ENCODE measurements at regions not wholly inside any gene's neighbourhood (a gene's known extent, or its start where the extent isn't known, plus 50 kb on each side); places are given as distances from the start of the nearest gene placed in this dataset.
"Not testable (repeated sequence)": the region's sequence is repeated elsewhere in the genome, so short reads cannot be mapped to it uniquely, and the experiment has no call there.

- no peak for DNase-seq
Observed at GRCh38 chr2:198909525-198910267, 548.0 kb downstream of the SATB2 start.

DNA sequence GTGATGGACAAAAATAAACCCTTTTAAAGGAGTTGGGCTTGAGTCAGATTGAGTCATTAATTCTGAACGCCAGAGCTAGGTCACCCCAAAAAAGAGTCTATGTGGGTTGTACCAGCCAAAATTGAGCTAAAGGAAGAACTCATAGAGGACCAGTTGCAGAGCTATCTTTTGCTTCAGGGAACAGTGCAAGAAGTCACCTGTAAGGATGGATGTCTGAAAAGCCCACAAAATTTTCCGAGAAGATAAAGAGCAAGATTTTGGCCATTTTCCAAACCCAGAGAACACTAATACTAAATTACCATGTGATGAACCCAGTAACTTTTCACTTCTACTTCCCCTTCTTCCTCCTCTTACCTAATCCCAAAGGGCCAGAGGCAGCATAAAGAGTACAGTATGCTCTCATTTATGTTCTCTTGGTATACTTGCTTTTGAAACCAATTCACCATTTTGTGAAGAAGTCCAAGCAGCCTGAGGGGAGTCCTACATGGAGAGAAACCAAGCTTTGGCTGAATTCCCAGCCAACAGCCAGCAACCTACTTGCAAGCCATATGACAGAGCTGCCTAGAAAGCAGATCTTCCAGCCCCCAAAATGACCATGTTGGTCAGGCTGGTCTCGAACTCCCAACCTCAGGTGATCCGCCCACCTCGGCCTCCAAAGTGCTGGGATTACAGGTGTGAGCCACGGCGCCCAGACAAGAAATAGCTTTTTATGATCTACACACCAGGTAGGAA lies 551.7 kb downstream of the SATB2 start:
- DNase-seq = no peak

- DNase-seq = no peak
Observed at GRCh38 chr2:198901894-198902293, 555.8 kb downstream of the SATB2 start.

GRCh38 chr2:198900141-198900540 lies 557.6 kb downstream of the SATB2 start:
- no peak for DNase-seq

DNA sequence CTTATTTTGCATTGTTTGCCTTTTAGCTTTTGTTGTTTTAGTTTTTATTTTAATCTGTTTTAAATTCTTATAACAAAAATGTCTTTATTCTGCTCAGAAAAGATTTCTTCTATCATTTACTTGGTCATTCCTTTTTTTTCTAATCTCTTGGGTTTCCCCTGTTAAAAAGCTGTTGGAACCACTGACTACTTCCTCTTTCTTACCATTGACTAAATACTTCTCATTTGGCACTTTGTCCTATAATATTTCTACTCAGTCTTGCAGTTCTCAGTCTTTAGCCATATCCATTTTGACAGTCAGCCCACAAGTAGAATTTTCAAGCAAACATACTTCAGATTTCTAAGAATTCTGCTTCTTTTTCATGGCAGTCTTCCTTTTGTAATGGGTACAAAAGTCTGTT lies 567.2 kb downstream of the SATB2 start:
- no peak for DNase-seq

DNA sequence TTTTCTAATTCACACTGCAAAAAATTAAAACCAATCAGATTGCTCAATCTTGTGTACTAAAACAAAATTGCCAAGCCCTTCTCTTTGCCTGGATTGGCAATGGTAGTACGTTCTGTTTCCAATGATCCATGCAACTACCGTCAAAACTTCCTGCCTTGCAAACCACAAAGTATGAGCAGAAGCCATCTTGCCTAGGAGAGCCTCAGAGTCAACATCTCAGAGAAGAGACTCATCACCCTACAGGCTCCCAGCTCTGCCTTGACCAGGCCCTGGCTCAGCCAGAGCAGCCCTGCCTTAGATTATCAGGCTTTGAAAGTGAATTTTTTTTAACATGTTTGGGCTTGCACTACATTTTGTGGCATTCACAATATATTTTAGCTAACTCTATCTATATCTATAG lies 574.1 kb downstream of the SATB2 start:
- no peak for DNase-seq

GRCh38 chr2:198880986-198881385 lies 576.8 kb downstream of the SATB2 start:
- DNase-seq = no peak

- no peak for DNase-seq
Observed at GRCh38 chr2:198880421-198880820, 577.3 kb downstream of the SATB2 start.

DNA sequence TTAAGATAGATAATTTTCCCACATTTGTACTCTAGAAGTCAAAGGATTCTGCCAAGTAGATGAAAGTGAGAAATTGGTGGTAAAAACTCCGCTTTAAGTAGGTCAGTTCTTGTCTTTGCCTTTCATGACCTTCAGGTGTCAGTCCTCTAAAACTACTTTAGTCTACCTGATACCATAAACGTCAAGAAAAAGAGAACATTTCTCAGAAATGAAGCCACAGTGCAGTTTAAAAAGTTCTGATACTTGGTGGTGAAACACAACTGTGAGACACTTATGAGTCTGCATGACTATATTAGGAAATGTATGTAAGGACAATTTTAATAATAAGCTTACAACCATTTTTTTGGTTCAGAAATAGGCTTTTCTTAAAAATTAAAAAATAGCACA lies 583.3 kb downstream of the SATB2 start:
- no peak for DNase-seq

GRCh38 chr2:198873503-198874471 lies 584.0 kb downstream of the SATB2 start:
- no peak for DNase-seq

DNA sequence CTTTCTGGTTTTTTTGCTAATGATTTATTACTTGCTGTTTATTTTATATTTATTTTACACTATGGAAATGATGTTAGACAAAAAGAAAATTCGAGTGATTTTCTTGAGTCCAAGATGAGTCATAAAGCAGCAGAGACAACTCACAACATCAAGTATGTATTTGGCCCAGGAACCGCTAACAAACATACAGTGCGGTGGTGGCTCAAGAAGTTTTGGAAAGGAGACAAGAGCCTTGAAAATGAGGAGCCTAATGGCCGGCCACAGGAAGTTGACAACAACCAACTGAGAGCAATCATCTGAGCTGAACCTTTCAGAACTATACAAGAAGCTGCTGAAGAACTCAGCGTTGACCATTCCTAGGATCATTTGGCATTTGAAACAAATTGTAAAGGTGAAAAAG lies 594.1 kb downstream of the SATB2 start:
- no peak for DNase-seq

DNA sequence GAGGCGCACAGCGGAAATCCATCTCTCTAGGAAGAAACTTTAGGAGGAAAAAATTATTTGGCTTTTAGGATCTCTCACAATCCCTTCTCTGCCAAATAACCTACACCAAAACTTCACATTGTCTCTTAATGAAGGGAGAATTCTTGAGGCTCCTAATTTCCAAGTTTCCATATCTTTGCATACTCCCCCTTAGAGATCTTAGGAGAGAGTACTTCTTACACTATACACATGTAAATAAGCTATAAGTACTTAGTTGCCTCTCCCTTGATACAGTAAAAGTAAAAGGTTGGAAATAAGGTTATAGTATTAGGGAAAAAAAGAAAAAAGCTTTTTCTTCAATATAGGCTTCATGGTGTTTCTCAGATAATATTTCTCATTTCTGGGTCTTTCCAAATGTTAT lies 596.7 kb downstream of the SATB2 start:
- no peak for DNase-seq

GRCh38 chr2:198857246-198857645 lies 600.5 kb downstream of the SATB2 start:
- DNase-seq = no peak

- not testable (repeated sequence) for DNase-seq
Observed at GRCh38 chr2:198855746-198856145, 602.0 kb downstream of the SATB2 start.

DNA sequence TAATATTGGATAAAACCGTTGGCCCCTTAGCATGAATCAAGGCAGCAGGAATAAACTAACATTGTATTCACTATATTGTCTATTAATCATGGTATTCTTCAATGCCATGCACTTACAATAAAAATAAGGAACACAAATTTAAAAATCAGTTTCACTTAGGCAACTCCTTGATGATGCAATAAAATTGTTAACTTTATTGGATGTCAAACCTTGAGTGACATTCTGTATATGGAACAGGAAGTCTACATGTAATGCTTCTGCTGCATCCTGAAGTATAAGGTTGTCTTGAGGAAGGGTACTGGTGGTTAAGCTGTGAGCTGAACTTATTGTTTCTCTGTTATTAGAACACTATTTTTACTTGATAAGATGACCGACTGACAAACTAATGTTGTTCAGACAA lies 605.5 kb downstream of the SATB2 start:
- DNase-seq = no peak

GRCh38 chr2:198825534-198825933 lies 632.2 kb downstream of the SATB2 start:
- no peak for DNase-seq

GRCh38 chr2:198817536-198817935 lies 640.2 kb downstream of the SATB2 start:
- DNase-seq = no peak

DNA sequence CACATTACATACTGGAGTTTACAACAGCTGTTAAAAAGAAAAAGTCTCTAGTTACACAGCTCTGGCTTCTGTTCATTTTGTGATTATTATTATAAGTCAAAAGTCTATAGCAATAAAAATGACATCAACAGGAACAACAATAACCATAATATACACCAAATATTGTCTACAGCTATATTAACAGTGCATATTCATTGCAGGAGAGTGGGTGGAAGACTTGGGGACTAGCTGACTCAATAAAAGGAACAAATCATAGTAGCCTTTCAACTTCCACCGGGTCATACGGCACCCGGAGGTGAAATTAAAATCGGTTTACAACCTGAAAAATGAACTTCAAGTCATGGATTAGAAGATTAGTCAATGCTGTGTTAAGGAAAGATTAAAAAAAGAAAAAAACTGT lies 642.1 kb downstream of the SATB2 start:
- DNase-seq = no peak

DNA sequence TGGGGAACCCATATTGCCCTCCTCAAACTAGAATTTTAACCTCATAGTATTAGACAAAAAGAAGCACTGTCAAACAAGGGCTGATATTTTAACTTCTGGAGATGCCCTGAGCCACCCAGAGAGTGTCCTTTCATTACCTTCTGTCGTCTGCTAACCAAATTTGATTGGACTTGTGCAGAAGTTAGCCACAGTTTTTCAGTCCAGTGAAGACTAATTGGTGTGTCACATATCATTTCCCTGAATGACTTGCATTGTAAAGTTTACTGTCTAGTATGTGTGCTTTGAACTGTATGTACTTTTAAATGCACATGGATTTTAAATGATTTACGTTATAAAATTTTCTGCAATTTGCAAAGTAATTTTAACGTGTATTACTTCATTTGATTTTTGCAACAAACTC lies 646.5 kb downstream of the SATB2 start:
- no peak for DNase-seq

GRCh38 chr2:198809976-198810375 lies 647.8 kb downstream of the SATB2 start:
- DNase-seq = no peak

GRCh38 chr2:198807131-198807530 lies 650.6 kb downstream of the SATB2 start:
- no peak for DNase-seq

DNA sequence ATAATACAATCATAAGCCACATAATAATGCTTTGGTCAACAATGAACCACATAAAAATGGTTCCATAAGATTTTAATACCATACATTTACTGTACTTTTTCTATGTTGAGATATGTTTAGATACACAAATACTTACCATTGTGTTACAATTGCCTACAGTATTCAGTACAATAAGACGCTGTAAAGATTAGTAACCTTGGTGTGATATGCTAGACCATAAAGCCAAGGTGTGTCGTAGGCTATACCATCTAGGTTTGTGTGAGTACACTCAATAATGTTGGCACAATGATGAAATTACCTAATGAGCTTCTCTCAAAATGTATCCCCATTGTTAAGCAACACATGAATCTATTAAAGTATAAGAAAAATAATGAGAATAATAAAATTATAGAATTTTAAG lies 662.3 kb downstream of the SATB2 start:
- DNase-seq = no peak

DNA sequence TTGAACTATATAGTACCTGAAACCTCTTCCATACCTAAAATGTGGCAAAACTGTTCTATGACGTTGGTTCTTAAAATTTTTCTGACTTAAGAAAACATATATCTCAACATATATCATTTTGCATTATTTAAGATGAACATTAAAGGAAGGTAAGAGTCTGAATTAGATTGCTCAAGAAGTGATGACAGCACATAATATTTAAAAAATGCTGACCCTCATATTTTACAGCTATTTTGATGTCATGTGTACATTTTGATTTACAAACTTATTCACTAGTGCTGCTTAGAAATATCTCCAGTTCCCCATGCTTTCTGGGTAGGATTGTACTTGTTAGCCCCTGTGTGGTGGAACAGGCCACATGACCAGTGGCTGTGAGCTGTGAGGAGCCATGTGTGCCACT lies 666.1 kb downstream of the SATB2 start:
- DNase-seq = no peak

- DNase-seq = no peak
Observed at GRCh38 chr2:198788676-198789075, 669.1 kb downstream of the SATB2 start.

Data from NCI-H226 (cell line).